HG03432 (cell line): ENCODE measurements at regions not wholly inside any gene's neighbourhood (a gene's known extent, or its start where the extent isn't known, plus 50 kb on each side); places are given as distances from the start of the nearest gene placed in this dataset.
A peak's percentile ranks its signal among the peaks of the same experiment; 100 is the strongest.
"Not testable (repeated sequence)": the region's sequence is repeated elsewhere in the genome, so short reads cannot be mapped to it uniquely, and the experiment has no call there.

Source experiments
- ATAC-seq: cut with Tn5 transposase; IDR thresholded peaks from one replicate; pipeline ENCODE4 v1.9.1; 2021; ENCODE audit warnings: mild to moderate bottlenecking, moderate library complexity; ENCODE audit not compliant: unreplicated experiment

DNA sequence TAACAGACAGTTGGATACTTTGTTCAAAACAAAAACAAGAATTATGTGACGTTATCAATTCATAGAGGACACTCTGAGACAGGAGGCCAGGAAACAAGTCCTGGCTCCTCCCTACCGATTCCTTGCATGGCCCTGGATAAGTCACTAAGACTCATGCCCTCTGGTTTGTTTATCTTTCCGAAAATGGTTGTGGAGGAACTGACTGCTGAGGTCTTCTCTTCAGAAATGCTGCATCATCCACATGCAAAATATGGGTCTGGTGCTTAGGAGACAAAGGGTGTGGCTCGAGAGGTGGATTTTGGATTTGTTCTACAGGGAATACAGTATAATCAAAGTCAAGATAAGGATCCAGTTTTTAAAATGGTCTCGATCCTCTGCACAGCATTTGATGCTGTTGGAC lies 130.9 kb downstream of the RELL1 start:
- ATAC-seq: no peak

DNA sequence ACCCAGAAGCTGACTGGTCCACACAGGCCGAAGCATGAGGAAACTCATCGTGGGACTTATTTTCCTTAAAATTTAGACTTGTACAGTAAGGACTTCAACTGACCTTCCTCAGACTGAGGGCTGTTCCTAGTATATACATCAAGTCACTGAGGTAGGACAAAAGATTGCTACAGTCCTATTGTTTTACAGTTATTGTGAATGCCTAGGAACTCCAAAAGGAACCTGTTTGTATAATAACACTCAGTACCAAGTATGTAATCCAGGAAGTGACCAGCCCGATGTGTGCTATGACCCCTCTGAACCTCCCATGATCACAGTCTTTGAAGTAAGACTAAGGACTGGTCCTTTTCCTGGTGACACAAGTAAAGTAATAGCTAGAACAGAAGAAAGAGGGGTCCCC lies 136.3 kb downstream of the RELL1 start:
- not testable (repeated sequence) for ATAC-seq

DNA sequence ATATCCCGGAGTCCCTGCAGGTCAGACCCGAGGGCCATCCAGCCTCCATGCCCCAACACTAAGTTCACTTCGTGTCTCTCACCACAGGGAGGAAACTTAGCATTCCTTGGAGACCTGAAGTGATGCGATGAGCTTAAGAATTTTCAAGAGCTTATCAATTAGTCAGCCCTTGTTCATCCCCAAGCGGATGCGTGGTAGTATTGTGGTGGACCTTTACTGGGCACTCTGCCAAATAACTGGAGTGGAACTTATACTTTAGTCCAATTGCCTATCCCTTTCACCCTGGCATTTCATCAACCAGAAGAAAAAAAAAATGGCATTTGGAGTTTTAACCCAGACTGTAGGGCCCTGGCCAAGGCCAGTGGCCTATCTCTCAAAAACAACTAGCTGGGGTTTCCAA lies 137.1 kb downstream of the RELL1 start:
- no peak for ATAC-seq

DNA sequence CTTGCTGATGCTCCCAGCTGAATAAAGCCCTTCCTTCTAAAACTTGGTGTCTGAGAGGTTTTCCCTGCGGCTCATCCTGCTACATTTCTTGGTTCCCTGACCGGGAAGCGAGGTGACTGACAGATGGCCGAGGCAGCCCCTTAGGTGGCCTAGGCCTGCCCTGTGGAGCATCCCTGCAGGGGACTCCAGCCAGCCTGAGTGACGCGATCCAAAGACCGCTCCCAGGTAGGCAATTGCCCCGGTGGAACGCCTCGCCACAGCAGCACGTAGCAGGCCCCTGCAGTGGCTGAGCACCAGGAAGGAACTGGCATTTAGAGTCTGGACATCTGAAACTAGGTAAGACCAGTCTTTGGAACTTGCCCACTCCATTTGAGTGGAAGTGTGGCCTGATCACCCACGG lies 139.6 kb downstream of the RELL1 start:
- no peak for ATAC-seq

DNA sequence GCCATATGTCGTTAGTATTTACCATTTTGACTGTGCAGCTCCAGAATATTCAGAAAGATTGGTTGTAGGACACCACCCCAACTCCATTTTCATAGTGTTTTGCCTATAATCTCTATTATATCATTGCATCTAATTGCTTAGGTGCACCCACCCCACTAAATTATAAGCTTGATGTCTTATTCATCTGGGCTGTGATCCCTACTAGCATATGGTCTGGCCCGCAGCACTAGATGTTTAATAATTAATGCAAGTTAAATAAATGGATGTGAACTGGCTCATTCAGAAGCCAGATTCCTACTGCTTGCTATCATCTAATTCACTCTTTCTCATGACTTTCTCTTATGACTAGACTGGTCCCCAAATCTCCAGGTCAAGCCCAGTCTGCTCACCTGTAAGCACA lies 143.5 kb downstream of the RELL1 start:
- no peak for ATAC-seq

GRCh38 chr4:37541956-37542355 lies 144.2 kb downstream of the RELL1 start:
- no peak for ATAC-seq

- no peak for ATAC-seq
Observed at GRCh38 chr4:37540486-37540885, 145.7 kb downstream of the RELL1 start.

- no peak for ATAC-seq
Observed at GRCh38 chr4:37538931-37539330, 147.2 kb downstream of the RELL1 start.

DNA sequence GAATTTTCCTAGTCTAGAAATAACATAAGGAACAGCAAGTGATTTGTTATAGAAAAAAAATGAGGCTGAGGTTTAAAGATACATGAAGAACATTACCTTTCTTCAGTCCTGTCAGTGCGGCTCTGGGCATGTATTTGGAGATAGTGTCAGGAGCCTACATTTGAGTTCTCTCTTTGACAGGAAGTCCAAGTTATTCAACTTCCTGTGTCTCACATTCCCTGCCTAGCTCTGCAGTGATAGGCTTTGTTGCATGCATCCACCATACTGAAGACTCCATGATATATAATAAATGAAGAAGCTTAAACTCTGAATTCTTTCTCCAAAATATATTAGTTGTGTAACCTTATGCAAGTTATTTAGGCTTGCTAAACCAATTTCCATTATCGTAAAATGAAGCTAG lies 148.7 kb downstream of the RELL1 start:
- ATAC-seq: no peak

DNA sequence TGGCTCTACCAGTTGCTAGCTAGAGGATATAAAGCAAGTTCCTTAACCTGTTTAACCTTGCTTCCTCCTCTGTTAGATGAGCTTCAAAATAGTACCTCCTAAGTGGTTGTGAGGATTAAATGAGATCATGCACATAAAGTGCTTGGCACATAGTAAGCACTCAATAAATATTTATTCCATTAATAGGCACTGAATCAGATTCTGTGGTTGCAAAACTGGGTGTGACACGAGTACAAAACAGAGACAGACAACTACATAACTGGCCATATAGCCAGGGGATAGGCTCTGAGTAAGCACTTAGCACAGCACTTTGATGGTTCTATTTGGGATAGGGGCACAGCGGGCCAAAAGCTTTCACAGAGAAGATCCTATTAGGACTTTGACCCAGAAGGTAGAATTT lies 150.3 kb downstream of the RELL1 start:
- ATAC-seq: no peak

DNA sequence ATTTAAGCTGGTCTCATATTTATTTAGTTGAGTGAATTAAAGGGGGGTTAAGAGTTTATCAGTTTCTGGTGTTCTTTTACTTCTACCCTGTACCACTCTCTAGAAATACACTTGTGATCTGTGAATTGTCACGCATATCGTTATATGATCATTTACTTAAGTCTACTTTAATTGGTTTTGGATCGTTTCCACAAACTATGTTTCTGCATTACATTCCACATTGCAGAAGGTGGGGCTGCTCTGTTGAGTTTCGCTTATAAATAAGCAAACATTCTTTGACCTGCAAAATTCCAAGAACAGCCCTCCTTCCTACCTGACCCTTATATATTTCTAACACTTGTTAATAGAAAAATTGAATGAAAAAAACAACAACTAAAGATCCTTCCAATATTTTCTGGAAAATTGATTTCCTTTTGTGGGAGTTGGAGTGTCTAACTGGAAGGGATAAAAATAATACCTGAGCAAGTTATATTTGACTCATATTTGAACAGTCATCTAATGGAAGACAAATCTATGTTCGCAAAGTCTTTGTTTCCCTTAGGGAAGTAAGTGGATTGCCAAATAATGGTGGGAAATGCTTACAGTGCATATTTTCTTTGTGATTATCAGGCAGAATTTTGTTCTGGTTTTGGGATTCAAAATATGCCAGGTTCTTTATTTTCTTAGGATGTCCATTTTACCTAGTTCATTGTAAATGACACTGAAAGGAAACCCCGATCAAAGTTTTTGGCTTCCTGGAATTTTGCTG lies 152.7 kb downstream of the RELL1 start:
- no peak for ATAC-seq

- no peak for ATAC-seq
Observed at GRCh38 chr4:37531151-37531550, 155.0 kb downstream of the RELL1 start.

DNA sequence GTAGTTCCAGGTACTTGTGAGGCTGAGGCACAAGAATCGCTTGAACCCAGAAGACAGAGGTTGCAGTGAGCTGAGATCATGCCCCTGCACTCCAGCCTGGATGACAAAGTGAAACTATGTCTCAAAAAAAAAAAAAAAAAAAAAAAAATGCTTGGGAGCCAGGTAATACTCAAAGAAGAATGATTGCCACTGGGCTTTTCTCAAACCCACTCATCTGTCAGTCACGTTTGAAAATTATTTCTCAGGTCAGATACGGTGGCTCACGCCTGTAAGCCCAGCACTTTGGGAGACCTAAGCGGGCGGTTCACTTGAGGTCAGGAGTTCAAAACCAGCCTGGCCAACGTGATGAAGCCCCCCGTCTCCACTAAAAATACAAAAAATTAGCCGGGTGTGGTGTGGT lies 155.7 kb downstream of the RELL1 start:
- no peak for ATAC-seq

DNA sequence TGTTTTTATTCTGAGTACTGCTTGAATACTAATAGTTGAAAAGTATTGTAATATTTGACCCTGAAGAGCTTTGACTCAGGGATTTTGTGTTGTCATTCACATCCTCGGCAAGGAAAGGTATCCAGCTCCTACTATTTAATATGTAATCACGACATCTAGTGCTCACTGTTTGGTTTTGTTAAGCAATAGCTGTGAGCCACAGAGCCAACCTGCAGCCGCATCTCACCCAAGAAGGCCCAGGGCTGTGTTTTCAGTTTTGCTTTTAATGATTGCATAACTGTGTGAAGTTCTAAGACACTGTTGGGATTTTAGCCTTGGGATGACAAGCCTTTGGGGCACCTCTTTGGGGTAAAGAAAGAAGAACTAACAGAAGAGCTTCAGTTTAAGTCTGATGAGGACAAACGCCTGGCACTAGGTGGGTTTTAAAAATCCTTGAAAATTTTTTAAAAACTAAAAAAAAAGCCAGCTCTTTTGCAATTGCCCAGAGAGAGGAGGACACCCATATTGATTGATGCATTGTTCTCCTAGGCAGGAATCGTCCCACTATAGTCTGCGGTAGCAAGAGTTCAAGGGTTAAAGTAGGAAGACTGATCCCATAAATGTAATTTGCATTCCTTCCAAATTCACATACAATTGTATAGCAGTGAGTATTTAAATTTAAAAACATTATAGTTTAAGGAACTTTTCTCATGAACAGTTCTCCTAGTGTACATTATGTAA lies 157.8 kb downstream of the RELL1 start:
- peak; percentile 51 for ATAC-seq

- no peak for ATAC-seq
Observed at GRCh38 chr4:37524267-37524666, 161.9 kb downstream of the RELL1 start.

DNA sequence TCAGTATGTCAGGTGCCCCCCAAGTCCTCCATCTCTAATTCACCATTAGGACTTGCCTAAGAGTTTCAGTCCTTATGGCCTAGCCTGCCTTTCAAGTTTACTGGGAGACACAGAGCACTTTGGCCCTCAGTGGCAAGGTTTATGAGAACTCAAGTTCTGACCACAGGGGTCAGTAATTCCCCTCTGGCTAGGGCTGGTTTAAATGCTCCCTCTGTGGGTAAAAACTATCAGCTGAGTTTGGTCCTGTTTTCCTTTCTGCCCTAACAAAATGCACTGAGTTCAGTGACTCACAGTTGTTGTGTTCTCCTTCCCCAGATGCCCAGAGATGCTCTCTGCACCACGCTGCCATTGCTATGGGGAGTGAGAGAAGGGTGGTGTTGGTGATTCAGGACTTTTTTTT lies 163.2 kb downstream of the RELL1 start:
- ATAC-seq: no peak

GRCh38 chr4:37517326-37517725 lies 168.8 kb downstream of the RELL1 start:
- ATAC-seq: no peak

- no peak for ATAC-seq
Observed at GRCh38 chr4:37516057-37516775, 170.0 kb downstream of the RELL1 start.

DNA sequence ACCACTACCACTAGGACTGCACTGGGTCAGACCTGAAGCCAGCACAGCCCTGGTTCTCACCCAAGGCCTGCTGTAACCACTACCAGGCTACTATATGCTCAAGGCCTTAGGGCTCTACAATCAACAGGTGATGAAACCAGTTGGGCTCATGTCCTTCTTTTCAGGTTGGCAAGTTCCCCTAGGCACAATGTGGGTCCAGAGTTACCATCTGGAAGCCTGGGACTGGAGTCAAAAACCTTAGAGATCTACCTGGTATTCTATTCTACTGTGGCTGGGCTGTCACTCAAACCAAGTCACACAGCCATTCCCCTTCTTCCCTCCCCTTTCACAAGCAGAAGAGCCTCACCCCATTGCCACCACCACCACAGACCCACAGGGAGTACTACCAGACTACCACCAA lies 175.6 kb downstream of the RELL1 start:
- no peak for ATAC-seq

GRCh38 chr4:37503261-37503660 lies 182.9 kb downstream of the RELL1 start:
- no peak for ATAC-seq

DNA sequence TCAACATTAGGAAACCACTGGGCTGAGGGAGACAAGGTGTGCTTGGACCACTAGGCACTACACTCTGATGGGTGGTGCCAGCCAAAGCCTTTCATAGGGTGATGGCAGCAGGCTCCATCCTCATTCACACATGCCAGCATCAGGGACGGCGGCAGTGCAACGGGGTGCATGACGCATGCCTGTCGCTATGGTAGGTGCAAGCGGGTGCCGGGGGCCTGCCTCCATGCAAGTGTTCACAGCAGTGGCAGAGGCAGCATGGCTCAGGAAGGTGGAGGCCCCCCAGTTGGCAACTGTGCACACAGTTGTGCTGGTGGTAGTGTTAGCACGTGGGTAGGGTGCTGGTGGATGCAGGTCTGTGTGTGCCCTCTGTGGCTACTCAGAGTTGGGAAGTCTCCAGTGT lies 184.1 kb downstream of the RELL1 start:
- ATAC-seq: no peak
